Lower lobe of right lung (tissue), 2 donors: ENCODE measurements at regions not wholly inside any gene's neighbourhood (a gene's known extent, or its start where the extent isn't known, plus 50 kb on each side); places are given as distances from the start of the nearest gene placed in this dataset.

Experiments
- ATAC-seq, 2 donors: fragments of 200-7000 bp; cut with Tn5 transposase; one replicate each; pipeline ENCODE4 v1.9.1; 2020 to 2022; ENCODE audit warnings: mild to moderate bottlenecking in 2 of 2, moderate library complexity in 2 of 2
- DNase-seq: peaks from one replicate; pipeline ENCODE4 v3.0.0-alpha.2; 2020
- H3K27ac ChIP-seq: fragments of 200-600 bp; one replicate; pipeline ENCODE4 v1.8.0; 2022
- H3K27me3 ChIP-seq: fragments of 200-600 bp; one replicate; pipeline ENCODE4 v1.8.0; 2022; ENCODE audit warnings: low read depth
- H3K36me3 ChIP-seq: fragments of 200-600 bp; one replicate; pipeline ENCODE4 v1.8.0; 2022; ENCODE audit warnings: mild to moderate bottlenecking
- H3K4me1 ChIP-seq: fragments of 200-600 bp; one replicate; pipeline ENCODE4 v1.8.0; 2022
- H3K4me3 ChIP-seq: fragments of 200-600 bp; one replicate; pipeline ENCODE4 v1.8.0; 2022; ENCODE audit warnings: mild to moderate bottlenecking
- H3K9me3 ChIP-seq: fragments of 200-600 bp; one replicate; pipeline ENCODE4 v1.8.0; 2022
- CTCF ChIP-seq: fragments of 200-600 bp; IDR thresholded peaks from one replicate; pipeline ENCODE4 v1.8.0; 2022; ENCODE audit warnings: antibody characterized with exemption, mild to moderate bottlenecking
- intact Hi-C: fragments of 100-400 bp; cut with DNase I; formaldehyde crosslinking; loops from one replicate; pipeline ENCODE4 v1.11.0; 2022
- donor health status: DM: no; HTN: yes; CAD: no; lungs with severe emphysema.

- TF ChIP-seq CTCF, result no peak
- Histone ChIP-seq H3K9me3 (peaks cover 4% of the 10 kb centered on the region), H3K4me3 (no peak overlapping the region), H3K27ac (no peak overlapping the region), H3K36me3 (no peaks in the 10 kb centered on the region), H3K4me1 (no peaks in the 10 kb centered on the region), H3K27me3 (no peaks in the 10 kb centered on the region)
- no peak for ATAC-seq
- intact Hi-C loops, result no loop called here
- DNase-seq, result no peak
These were observed 1462.1 kb downstream of the DPP10 start for GRCh38 chr2:115904516-115904915.

GRCh38 chr2:115908731-115909130, 1466.3 kb downstream of the DPP10 start:
- DNase-seq (no peak), ATAC-seq (no peak)
- Histone ChIP-seq H3K27me3 (no peaks in the 10 kb centered on the region), H3K36me3 (no peaks in the 10 kb centered on the region), H3K4me1 (no peaks in the 10 kb centered on the region), H3K4me3 (no peak overlapping the region), H3K9me3 (no peaks in the 10 kb centered on the region), H3K27ac (no peak overlapping the region)
- TF ChIP-seq CTCF, result no peak
- intact Hi-C loops, result no loop called here

GRCh38 chr2:115910270-115910669, 1467.8 kb downstream of the DPP10 start:
- ATAC-seq (no peak), DNase-seq (no peak)
- H3K27ac ChIP-seq, result no peak overlapping the region
- H3K4me1 ChIP-seq, result no peaks in the 10 kb centered on the region
- no peaks in the 10 kb centered on the region for H3K27me3 ChIP-seq
- TF ChIP-seq CTCF, result no peak
- no peaks in the 10 kb centered on the region for H3K36me3 ChIP-seq
- intact Hi-C loops, result no loop called here
- H3K4me3 ChIP-seq, result no peak overlapping the region
- no peaks in the 10 kb centered on the region for H3K9me3 ChIP-seq

- H3K36me3 ChIP-seq, result no peaks in the 10 kb centered on the region
- no peaks in the 10 kb centered on the region for H3K9me3 ChIP-seq
- ATAC-seq, result no peak
- H3K4me3 ChIP-seq, result no peak overlapping the region
- H3K4me1 ChIP-seq, result no peaks in the 10 kb centered on the region
- no peak overlapping the region for H3K27ac ChIP-seq
- no peak for TF ChIP-seq CTCF
- H3K27me3 ChIP-seq, result no peaks in the 10 kb centered on the region
- no peak for DNase-seq
- intact Hi-C loops, result no loop called here
These were observed 1471.5 kb downstream of the DPP10 start for GRCh38 chr2:115913921-115914320.

- no peaks in the 10 kb centered on the region for H3K36me3 ChIP-seq
- DNase-seq, result no peak
- H3K27ac ChIP-seq, result no peak overlapping the region
- no peaks in the 10 kb centered on the region for H3K27me3 ChIP-seq
- H3K4me3 ChIP-seq, result no peak overlapping the region
- H3K9me3 ChIP-seq, result no peaks in the 10 kb centered on the region
- H3K4me1 ChIP-seq, result no peaks in the 10 kb centered on the region
- intact Hi-C loops, result no loop called here
- no peak for ATAC-seq
- no peak for TF ChIP-seq CTCF
These were observed 1479.1 kb downstream of the DPP10 start for GRCh38 chr2:115921541-115921940.

GRCh38 chr2:115939902-115940301, 1497.5 kb downstream of the DPP10 start:
- H3K4me3 ChIP-seq, result no peak overlapping the region
- no peaks in the 10 kb centered on the region for H3K36me3 ChIP-seq
- intact Hi-C loops, result no loop called here
- H3K27ac ChIP-seq, result no peak overlapping the region
- DNase-seq (no peak), ATAC-seq (no peak)
- no peak for TF ChIP-seq CTCF
- no peaks in the 10 kb centered on the region for H3K4me1 ChIP-seq
- no peaks in the 10 kb centered on the region for H3K27me3 ChIP-seq
- H3K9me3 ChIP-seq, result no peaks in the 10 kb centered on the region
